Calu3 (cell line): ENCODE measurements at regions not wholly inside any gene's neighbourhood (a gene's known extent, or its start where the extent isn't known, plus 50 kb on each side); places are given as distances from the start of the nearest gene placed in this dataset.

Experiments used
- BruUV-seq: library from RNA; stranded (reverse); fragments of 400-500 nt; replicated peaks from 2 replicates; lab custom pipeline; 2021; lab: Mats Ljungman, UMichigan
- CTCF ChIA-PET: fragments of 300-600 bp; sonication (Branson Sonifier 250); formaldehyde crosslinking; loops from one replicate; lab custom pipeline; 2022; ENCODE audit warnings: antibody characterized with exemption; lab: Charles Lee
- DNase-seq: peaks from one replicate; pipeline ENCODE4 v3.0.0; 2022
- H3K27ac Mint-ChIP-seq: one replicate; pipeline ENCODE4 v1.8.0; 2022; ENCODE audit warnings: mixed read lengths; ENCODE audit not compliant: unreplicated experiment
- H3K27me3 Mint-ChIP-seq: one replicate; pipeline ENCODE4 v1.8.0; 2022; ENCODE audit warnings: mixed read lengths; ENCODE audit not compliant: unreplicated experiment
- H3K36me3 Mint-ChIP-seq: one replicate; pipeline ENCODE4 v1.8.0; 2022; ENCODE audit warnings: mild to moderate bottlenecking, moderate library complexity, mixed read lengths; ENCODE audit not compliant: insufficient read depth, unreplicated experiment
- H3K4me1 Mint-ChIP-seq: one replicate; pipeline ENCODE4 v1.8.0; 2022; ENCODE audit warnings: mild to moderate bottlenecking, low read depth, mixed read lengths; ENCODE audit not compliant: unreplicated experiment
- H3K4me3 Mint-ChIP-seq: one replicate; pipeline ENCODE4 v1.8.0; 2022; ENCODE audit warnings: mild to moderate bottlenecking, low read depth, moderate library complexity, mixed read lengths; ENCODE audit not compliant: unreplicated experiment
- H3K9me3 Mint-ChIP-seq: one replicate; pipeline ENCODE4 v1.8.0; 2022; ENCODE audit warnings: low read depth, mixed read lengths; ENCODE audit not compliant: unreplicated experiment
- CTCF ChIP-seq: fragments of 200-600 bp; IDR thresholded peaks from one replicate; pipeline ENCODE4 v1.8.0; 2022; ENCODE audit warnings: antibody characterized with exemption; ENCODE audit not compliant: unreplicated experiment
- intact Hi-C: fragments of 100-400 bp; cut with micrococcal nuclease; formaldehyde crosslinking; loops from one replicate; pipeline ENCODE4 v1.10.0; 2022; ENCODE audit not compliant: unreplicated experiment

- TF ChIP-seq CTCF, result no peak
- Mint-ChIP-seq H3K4me3 (no peak overlapping the region), H3K27me3 (no peaks in the 10 kb centered on the region), H3K27ac (no peak overlapping the region), H3K4me1 (peaks cover 14% of the 10 kb centered on the region), H3K9me3 (no peaks in the 10 kb centered on the region), H3K36me3 (no peaks in the 10 kb centered on the region)
- DNase-seq, result no peak
- CTCF ChIA-PET, result interaction anchor here (0.7 kb wide), 1 partner anchor 48 kb away, joined by 3 read pairs; no protein-coding TSS in a partner anchor
- intact Hi-C loops, result no loop called here
- BruUV-seq, result no TSS peak
These were observed 102.6 kb upstream of the SLC4A4 start for GRCh38 chr4:71236226-71236625.

GRCh38 chr4:71237641-71238040 lies 101.2 kb upstream of the SLC4A4 start:
- intact Hi-C loops, result no loop called here
- Mint-ChIP-seq H3K27ac (no peak overlapping the region), H3K36me3 (no peaks in the 10 kb centered on the region), H3K9me3 (no peaks in the 10 kb centered on the region), H3K4me1 (peaks cover 14% of the 10 kb centered on the region), H3K4me3 (no peak overlapping the region), H3K27me3 (no peaks in the 10 kb centered on the region)
- no peak for DNase-seq
- no peak for TF ChIP-seq CTCF
- BruUV-seq, result no TSS peak
- CTCF ChIA-PET, result no interaction called here

- Mint-ChIP-seq H3K9me3 (no peaks in the 10 kb centered on the region), H3K4me3 (no peak overlapping the region), H3K27ac (no peak overlapping the region), H3K4me1 (no peaks in the 10 kb centered on the region), H3K27me3 (no peaks in the 10 kb centered on the region), H3K36me3 (no peaks in the 10 kb centered on the region)
- no peak for TF ChIP-seq CTCF
- intact Hi-C loops, result no loop called here
- CTCF ChIA-PET, result interaction anchor here (0.6 to 1.3 kb wide), 2 partner anchors 10 to 167 kb away, joined by 3 read pairs; no protein-coding TSS in a partner anchor
- BruUV-seq, result no TSS peak
- no peak for DNase-seq
These were observed 99.5 kb upstream of the SLC4A4 start for GRCh38 chr4:71239365-71239764.

- CTCF ChIA-PET, result no interaction called here
- no peaks in the 10 kb centered on the region for H3K9me3 Mint-ChIP-seq
- no peak for TF ChIP-seq CTCF
These were observed 98.7 kb upstream of the SLC4A4 start for GRCh38 chr4:71240094-71240493.

More at GRCh38 chr4:71240094-71240493, 98.7 kb upstream of the SLC4A4 start:
- Mint-ChIP-seq H3K4me1 (no peaks in the 10 kb centered on the region), H3K27ac (no peak overlapping the region), H3K27me3 (no peaks in the 10 kb centered on the region), H3K36me3 (no peaks in the 10 kb centered on the region), H3K4me3 (no peak overlapping the region)
- no peak for DNase-seq
- no TSS peak for BruUV-seq
- intact Hi-C loops, result no loop called here
